Activated CD4-positive, alpha-beta T cell treated with anti-CD3 and anti-CD28 coated beads, Interleukin-2, amount 50 U/mL, for 24 hours (primary cell): ENCODE measurements at regions not wholly inside any gene's neighbourhood (a gene's known extent, or its start where the extent isn't known, plus 50 kb on each side); places are given as distances from the start of the nearest gene placed in this dataset.
"Not testable (repeated sequence)": the region's sequence is repeated elsewhere in the genome, so short reads cannot be mapped to it uniquely, and the experiment has no call there.

Experiments
- DNase-seq, 2 donors: peaks; one replicate each; pipeline ENCODE4 v3.0.0-alpha.2; 2020; ENCODE audit warnings: low read depth in 1 of 2, low spot score in 1 of 2

- no peak for DNase-seq
These were observed 182.2 kb upstream of the ATP5MC3 start for GRCh38 chr2:175363699-175364098.

- no peak for DNase-seq
These were observed 180.8 kb upstream of the ATP5MC3 start for GRCh38 chr2:175362331-175362730.

DNA sequence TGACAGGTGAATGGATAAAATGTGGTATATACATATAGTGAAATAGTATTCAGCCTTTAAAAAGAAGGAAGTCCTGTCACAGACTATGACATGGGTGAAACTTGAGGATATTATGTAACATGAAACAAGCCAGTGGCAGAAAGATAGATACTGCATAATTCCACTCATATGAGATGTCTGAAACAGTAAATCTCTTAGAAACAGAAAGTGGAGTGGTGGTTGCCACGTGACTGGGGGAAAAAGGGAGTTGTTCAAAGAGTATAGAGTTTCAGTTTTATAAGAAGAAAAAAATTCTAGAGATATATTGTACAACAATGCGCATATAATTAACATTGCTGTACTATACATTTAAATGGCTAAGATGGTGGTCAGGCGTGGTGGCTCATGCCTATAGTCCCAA is 178.2 kb upstream of the ATP5MC3 start:
- DNase-seq, result no peak

DNA sequence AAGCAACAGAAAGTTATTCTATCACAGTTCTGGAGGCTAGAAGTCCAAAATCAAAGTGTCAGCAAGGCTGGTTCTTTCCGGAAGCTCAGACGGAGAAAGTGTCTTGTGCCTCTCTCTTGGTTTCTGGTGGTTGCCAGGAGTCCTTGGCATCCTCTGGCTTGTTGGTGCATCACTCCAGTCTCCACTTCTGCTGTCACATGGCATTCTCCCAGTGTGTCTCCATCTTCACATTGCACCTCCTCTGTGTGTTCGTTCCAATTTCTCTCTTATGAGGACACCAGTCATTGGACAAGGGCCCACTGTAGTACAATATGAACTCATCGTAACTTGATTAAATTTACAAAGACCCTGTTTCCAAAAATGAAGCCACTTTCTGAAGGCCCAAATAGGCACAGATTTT is 175.4 kb upstream of the ATP5MC3 start:
- DNase-seq, result no peak

DNA sequence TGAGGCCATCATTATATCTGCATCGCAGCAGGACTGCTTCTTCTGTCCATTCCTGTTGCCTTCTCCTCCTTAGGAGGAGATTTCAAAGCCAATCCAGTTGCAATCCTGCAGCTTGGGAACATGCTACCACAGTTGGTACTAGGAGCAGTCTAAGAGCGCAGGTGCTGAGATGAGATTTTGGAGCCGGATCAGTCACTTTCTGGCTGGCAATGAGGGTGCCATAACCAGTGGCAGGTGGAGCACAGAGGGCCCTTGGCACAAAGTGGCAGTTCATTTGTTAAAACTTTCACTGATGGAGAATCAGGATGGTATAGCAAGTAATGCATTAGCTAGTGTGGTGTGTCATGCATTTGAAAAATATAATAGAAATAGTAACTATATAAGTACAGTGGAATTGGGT is 173.7 kb upstream of the ATP5MC3 start:
- DNase-seq, result no peak

GRCh38 chr2:175353275-175353674 is 171.8 kb upstream of the ATP5MC3 start:
- DNase-seq, result no peak

DNA sequence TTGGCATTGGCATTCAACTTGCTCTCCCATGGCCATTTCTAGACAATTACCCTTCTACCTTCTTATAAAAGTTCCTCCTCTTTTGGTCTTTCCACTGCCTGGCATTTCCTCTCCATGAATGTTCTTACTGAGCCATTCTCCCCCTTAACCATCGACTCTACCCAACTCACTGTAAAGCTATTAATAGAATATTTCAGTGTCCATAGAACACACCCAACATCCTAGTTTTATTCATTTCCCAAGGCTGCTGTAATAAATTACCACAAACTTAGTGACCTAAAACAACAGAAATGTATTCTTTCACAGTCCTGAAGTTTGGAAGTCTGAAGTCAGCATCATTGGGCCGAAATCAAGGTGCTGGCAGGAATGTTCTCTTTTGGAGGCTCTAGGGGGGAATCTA is 170.0 kb upstream of the ATP5MC3 start:
- no peak for DNase-seq

GRCh38 chr2:175350105-175350504 is 168.6 kb upstream of the ATP5MC3 start:
- no peak for DNase-seq

DNA sequence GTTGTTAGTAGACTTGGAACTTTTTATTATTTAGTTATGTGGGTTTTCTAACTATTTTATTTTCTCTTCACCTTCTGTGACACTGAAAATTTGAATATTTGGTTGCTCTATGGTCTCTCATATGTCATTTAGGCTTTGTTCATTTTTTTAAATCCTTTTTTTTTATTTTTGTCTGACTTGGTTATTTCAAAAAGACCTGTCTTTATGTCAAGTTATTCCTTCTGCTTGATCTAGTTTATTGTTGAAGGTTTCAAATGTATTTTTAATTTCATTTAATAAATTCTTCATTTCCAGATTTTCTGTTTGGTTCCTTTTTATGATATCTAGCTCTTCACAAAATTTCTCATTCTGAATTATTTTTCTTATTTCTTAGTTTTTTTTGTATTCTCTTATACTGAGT is 160.6 kb upstream of the ATP5MC3 start:
- no peak for DNase-seq

DNA sequence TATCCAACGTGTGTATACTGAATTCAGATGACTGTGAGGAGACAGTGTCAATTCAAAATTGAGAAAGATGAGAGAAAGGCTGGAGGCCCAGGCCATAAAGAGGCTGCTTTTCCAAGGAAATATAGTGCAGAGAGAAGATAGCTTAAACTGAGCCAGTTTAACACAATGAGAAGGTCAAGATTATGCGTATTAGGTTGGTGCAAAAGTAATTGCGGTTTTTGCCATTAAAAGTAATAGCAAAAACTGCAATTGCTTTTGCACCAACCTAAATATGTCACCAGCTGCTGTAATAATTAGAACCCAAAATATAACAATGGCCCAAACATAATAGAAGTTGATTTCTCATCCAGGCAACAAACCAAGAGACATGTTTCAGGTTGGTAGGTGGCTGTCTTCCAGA is 148.7 kb upstream of the ATP5MC3 start:
- no peak for DNase-seq

- DNase-seq, result no peak
These were observed 145.3 kb upstream of the ATP5MC3 start for GRCh38 chr2:175326801-175327200.

GRCh38 chr2:175326164-175326563 is 144.7 kb upstream of the ATP5MC3 start:
- DNase-seq, result not testable (repeated sequence)

GRCh38 chr2:175323162-175323561 is 141.7 kb upstream of the ATP5MC3 start:
- DNase-seq, result no peak

- DNase-seq, result no peak
These were observed 137.0 kb upstream of the ATP5MC3 start for GRCh38 chr2:175318542-175318941.

GRCh38 chr2:175317751-175318150 is 136.2 kb upstream of the ATP5MC3 start:
- no peak for DNase-seq

DNA sequence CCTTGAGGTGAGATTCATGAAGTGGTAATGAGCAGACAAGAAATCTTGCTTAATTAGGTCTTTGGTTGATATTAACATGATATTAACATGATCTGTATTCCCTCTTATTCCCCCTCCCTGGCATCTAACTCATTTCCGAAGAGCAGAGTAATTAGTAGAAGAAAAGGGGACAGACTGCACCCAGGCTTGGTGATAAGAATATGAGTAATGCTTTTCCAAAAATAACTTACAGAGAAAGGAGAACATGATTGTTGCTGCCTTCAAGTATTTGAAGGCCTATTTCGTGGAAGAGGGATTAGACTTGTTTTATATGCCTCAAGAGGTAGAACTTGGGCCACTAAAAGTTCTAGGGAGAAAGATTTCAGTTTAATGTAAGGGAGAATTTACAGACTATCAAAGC is 130.6 kb upstream of the ATP5MC3 start:
- no peak for DNase-seq

GRCh38 chr2:175310813-175311504 is 129.4 kb upstream of the ATP5MC3 start:
- no peak for DNase-seq

GRCh38 chr2:175309799-175310198 is 128.3 kb upstream of the ATP5MC3 start:
- DNase-seq, result no peak

- DNase-seq, result no peak
These were observed 126.5 kb upstream of the ATP5MC3 start for GRCh38 chr2:175308005-175308404.

DNA sequence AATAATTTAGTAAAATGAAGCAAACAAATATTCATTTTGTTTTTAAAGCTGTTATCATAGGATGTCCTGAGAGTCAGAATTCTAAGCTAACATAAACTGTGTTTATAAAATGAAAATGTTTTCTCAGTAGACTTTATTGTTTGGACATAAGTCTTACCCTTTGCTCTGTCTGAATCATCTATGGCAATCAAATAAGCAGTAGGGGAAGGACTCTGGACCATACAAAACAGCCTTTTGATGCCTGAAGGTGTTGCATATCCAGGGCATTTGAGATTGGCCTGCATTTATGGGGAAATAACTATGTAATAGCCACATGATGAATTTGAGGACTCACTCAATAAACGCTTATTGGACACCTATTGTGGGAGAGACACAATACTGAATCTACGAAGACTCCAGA is 123.0 kb upstream of the ATP5MC3 start:
- DNase-seq, result no peak

- no peak for DNase-seq
These were observed 112.3 kb upstream of the ATP5MC3 start for GRCh38 chr2:175293776-175294175.

DNA sequence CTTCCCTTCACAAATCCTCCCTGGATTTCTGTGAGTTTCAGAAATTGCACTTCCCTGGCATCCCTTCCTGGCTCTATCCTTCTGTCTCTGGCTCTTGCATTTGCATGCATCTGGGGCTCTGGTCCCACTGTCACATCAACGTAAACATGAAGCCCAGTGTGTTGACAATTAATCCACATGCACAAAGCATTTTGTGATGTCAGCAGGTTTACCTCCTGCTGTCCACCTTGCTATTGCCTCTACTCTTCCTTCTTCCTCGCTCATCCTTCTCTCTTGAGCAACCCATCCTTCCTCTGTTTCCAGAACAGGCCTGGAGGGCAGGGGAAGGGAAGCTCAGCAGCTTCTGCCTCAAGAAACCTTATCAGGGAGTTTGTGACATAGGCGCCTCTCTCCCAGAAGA is 111.7 kb upstream of the ATP5MC3 start:
- DNase-seq, result no peak

DNA sequence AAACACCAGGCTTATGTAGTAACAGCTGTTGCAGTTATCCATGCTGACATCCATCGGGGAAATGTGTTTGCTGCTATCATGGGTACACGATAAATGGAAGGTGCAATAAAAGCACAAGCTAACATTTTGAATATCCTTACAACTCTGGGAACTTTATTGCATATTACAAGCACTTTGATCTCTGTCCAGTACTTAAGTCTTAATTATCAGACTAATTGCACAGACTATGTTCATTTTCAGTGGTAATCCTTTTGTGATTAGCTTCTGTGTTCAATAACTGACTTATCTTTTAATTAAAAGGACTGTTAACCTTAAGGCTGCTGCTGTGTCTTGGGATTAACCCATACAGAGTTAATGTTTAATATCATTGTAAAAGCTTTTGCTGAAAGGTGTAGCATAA is 101.4 kb upstream of the ATP5MC3 start:
- no peak for DNase-seq

DNA sequence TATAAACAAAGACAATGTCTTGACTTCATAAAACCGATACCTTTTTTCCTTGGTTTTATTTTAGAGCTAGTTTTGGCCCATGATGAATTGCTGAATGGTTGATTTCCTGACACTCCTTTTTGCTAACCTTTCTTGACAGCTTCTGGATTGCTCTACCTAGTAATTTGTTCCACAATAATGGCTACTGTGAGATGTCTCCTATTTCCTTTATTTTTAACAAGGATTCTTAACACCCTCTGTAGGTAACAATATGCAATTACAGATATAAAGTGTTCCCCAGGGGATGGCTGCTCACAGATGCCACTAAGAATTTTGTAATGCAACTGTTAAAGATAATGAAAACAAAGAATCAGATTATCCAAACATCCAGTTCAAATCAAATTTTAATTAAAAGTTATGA is 100.8 kb upstream of the ATP5MC3 start:
- DNase-seq, result no peak
